PFSK-1 (cell line): ENCODE measurements at regions not wholly inside any gene's neighbourhood (a gene's known extent, or its start where the extent isn't known, plus 50 kb on each side); places are given as distances from the start of the nearest gene placed in this dataset.

ENCODE experiments used
- FOXP2 ChIP-seq: optimal IDR thresholded peaks from 2 replicates; pipeline ENCODE3; 2011; ENCODE audit warnings: borderline replicate concordance, control low read depth, inconsistent platforms; ENCODE audit not compliant: insufficient read depth; ENCODE audit errors: extremely low read length, extremely low read depth
- POLR2AphosphoS5 ChIP-seq: IDR thresholded peaks from 2 replicates; pipeline ENCODE4 v1.6.1; 2012; ENCODE audit warnings: low read depth, mild to moderate bottlenecking, control low read depth, low read length, moderate library complexity
- SIN3A ChIP-seq: IDR thresholded peaks from 2 replicates; pipeline ENCODE4 v1.6.1; 2012; ENCODE audit warnings: mild to moderate bottlenecking, low read length, moderate library complexity, borderline replicate concordance; ENCODE audit not compliant: insufficient read depth
- TAF1 ChIP-seq: IDR thresholded peaks from 2 replicates; pipeline ENCODE4 v1.6.1; 2012; ENCODE audit warnings: low read length, control low read depth, borderline replicate concordance; ENCODE audit not compliant: insufficient read depth
- TF ChIP-seq, protein P1 (sequence below), 2 experiments: IDR thresholded peaks; 2 replicates each; pipeline versions ENCODE4 v1.6.1 to v1.8.0; 2011 to 2012; ENCODE audit warnings: low read depth in 2 of 2, low read length in 2 of 2, control low read depth in 1 of 2, inconsistent platforms in 1 of 2, mild to moderate bottlenecking in 1 of 2, moderate library complexity in 1 of 2; ENCODE audit not compliant: insufficient read depth in 1 of 2

DNA sequence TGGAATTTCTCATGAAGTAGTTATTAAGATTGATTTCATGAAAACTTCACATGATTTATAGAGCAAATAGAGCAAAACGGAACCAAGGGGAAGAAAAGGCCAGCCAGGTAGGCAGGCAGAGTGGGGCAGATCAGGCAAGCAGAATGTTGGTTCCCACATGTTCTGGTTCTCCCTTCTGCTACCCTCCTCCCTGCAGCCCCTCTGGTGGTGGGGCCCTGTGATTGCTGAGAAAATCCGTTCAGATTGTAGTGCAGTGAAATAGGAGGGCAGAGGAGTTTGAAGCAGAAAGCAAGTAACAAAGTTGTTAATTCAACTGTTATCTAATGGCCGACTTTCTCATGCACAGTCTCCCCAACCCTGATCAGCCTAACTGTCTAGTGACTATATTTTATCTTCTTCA, 185.3 kb downstream of the MID1IP1 start:
- TF ChIP-seq SIN3A (no peak), TAF1 (no peak), FOXP2 (no peak), POLR2AphosphoS5 (no peak)
- TF ChIP-seq, protein P1, sequence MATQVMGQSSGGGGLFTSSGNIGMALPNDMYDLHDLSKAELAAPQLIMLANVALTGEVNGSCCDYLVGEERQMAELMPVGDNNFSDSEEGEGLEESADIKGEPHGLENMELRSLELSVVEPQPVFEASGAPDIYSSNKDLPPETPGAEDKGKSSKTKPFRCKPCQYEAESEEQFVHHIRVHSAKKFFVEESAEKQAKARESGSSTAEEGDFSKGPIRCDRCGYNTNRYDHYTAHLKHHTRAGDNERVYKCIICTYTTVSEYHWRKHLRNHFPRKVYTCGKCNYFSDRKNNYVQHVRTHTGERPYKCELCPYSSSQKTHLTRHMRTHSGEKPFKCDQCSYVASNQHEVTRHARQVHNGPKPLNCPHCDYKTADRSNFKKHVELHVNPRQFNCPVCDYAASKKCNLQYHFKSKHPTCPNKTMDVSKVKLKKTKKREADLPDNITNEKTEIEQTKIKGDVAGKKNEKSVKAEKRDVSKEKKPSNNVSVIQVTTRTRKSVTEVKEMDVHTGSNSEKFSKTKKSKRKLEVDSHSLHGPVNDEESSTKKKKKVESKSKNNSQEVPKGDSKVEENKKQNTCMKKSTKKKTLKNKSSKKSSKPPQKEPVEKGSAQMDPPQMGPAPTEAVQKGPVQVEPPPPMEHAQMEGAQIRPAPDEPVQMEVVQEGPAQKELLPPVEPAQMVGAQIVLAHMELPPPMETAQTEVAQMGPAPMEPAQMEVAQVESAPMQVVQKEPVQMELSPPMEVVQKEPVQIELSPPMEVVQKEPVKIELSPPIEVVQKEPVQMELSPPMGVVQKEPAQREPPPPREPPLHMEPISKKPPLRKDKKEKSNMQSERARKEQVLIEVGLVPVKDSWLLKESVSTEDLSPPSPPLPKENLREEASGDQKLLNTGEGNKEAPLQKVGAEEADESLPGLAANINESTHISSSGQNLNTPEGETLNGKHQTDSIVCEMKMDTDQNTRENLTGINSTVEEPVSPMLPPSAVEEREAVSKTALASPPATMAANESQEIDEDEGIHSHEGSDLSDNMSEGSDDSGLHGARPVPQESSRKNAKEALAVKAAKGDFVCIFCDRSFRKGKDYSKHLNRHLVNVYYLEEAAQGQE (IDR thresholded peaks at IDR 0.05; ENCODE audit: insufficient read depth in 1 of 2, low read depth in 2 of 2, low read length in 2 of 2) = no peak

DNA sequence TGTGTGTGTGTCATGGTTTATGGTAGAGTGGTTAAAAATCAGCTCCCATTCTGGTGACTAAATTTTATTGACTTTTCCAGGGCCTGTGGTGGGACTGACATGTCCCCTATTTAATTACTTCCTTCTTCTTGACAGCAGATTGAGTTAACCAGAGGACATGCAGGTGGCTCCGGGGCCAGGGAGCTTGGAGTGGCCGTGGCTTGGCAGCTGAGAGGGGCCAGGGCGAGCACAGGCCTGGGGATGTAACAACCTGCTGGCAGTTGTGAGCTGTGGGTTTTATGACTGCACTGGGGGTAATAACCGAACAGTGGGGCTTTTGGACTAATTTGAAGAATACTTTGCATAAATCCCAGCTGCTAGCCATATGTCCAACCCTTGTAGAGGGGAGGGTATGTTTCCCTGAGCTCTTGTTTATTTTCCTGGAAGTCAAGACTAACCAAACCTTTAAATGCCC, 186.0 kb downstream of the MID1IP1 start:
- TF ChIP-seq FOXP2 = no peak
- TF ChIP-seq TAF1 = no peak

DNA sequence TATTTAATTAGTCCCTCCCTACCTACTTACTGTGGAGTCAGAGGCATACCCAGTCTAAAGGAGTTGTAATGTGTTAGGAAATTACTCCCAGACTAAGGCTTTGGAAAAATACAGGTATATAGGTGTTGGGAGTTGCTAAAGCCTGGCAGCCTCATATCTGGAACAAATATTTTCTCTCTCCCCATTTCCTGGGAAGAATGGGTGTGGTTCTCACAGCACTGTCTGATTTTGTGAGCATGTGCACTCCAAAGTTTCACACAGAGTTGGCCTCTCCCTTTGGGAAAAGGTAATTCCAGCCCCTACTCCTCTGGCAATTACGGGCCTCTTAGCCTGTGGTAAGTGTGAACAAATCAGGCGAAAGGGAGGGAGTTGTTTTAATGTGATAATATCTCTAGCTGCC, 187.0 kb downstream of the MID1IP1 start:
- TF ChIP-seq, protein P1 (IDR thresholded peaks at IDR 0.05; ENCODE audit: insufficient read depth in 1 of 2, low read depth in 2 of 2, low read length in 2 of 2) = no peak
- TF ChIP-seq FOXP2 = no peak
- no peak for TF ChIP-seq SIN3A
- TF ChIP-seq TAF1 = no peak
- TF ChIP-seq POLR2AphosphoS5 = no peak

DNA sequence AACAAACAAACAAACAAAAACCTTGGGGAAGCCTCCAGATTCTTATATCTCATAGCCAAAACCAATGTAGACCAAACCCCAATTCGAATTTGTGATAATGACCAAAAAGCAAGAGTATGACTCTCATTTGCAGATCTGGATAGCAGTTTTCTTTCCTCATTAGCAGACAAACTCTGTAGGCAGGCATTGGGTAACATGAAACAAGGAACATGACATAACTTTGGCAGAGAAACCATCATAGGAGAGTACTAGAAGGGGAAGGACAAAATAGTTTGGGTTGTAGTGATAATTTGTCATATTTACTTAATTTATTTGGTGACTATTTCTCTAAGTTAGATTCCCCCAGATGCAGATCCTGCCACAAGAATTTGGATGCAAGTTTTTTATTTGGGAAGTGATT, 187.8 kb downstream of the MID1IP1 start:
- TF ChIP-seq POLR2AphosphoS5 (no peak), SIN3A (no peak), FOXP2 (no peak), TAF1 (no peak)
- TF ChIP-seq, protein P1 (IDR thresholded peaks at IDR 0.05; ENCODE audit: insufficient read depth in 1 of 2, low read depth in 2 of 2, low read length in 2 of 2) = no peak

DNA sequence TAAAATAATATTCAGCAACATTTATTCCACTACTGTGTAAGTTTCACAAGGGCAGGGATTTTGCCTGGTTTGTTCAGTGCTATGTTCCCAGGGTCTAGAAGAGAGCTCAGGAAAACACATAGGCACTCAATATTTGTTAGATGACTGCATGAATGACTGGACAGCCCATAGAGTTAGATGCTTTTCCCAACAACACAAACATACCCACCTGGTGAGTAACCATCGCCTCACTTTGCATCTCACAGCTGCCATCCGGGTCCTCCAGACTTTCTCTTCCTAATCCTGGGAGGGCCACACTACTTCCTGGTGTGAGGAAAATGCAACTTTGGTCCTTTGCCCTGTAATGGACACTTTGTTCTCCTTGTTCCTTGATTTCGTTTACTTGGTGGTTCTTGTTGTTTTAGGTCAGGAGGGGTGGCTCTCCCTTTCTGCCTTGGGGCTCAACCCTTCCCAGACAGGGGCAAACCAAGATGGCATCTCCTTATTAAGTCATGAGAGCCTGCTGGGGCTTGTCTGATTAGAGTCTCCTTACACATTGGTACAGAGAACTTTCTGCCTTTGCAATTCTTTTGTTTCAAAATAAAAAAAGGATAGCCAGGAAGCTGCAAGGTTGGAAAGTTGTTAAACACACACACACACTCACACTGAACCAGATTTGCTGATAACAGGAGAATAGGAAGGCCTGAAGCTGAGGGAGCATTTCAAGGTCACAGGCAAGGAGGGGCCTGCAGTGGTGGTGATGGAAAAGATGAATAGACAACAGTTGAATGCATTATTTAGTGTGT, 190.6 kb downstream of the MID1IP1 start:
- TF ChIP-seq SIN3A = no peak
- no peak for TF ChIP-seq POLR2AphosphoS5
- TF ChIP-seq FOXP2 = no peak
- TF ChIP-seq, protein P1 (IDR thresholded peaks at IDR 0.05; ENCODE audit: insufficient read depth in 1 of 2, low read depth in 2 of 2, low read length in 2 of 2) = no peak
- TF ChIP-seq TAF1 = no peak

DNA sequence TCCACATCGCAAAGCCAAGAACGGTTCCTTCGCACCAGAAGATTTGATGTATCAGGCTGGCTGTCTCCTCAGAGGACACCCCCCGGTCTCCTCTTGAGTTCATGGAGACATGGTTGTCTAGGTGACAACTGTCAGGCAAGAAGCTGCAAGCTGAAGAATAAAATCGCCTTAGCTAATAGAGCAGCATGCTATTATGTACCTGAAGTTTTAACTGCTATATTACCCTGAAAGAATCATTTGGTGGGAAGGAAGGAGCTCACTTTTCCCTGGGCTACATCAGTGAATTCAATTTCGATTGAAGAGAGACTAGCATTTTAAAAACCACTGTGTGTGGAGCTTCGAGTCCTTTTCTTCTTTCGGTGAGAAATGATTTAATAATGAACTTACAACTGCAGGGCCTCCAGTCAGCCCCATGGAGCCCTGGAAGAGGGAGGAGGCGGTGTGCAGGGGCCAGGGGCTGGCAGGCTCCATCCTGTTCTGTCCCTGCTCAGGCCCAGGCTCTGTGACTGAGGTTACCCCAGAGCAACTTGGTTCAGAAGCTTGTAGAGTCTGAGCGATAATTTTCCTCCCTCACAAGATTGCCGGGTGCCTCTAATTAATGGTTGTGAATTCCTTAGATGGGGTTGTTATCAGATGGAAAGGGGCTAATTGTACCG, 191.3 kb downstream of the MID1IP1 start:
- no peak for TF ChIP-seq TAF1
- TF ChIP-seq SIN3A = no peak
